ENCODE measurements at regions not wholly inside any gene's neighbourhood (a gene's known extent, or its start where the extent isn't known, plus 50 kb on each side); places are given as distances from the start of the nearest gene placed in this dataset.

DNA sequence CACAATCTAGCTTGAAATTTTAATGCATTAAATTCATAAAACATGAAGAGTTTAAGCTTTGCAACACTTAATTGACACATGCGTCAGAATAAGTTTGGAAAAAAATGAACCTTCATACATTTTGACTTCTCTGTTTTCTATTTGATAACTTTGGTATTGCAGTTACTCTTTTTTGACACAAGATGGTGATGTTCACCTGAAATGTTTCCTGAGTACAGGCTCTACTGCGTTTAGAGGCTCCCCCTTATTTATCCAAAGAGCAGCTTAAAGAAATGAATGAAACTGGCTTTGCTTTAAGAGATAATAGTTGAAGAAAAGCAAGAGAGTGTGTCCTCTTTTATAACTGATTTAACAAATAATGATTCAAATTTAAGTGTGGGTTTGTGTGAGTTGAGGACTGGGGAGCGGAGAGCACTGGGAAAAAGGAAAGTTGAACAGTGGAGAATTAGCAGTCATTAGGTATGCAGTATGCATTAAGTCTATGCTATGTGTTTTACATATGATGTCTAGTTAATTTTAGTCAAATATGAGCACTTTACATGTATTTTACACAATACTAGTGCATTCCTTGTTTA, 180.6 kb upstream of the NUDT6 start:
- no peak for DNase-seq

DNA sequence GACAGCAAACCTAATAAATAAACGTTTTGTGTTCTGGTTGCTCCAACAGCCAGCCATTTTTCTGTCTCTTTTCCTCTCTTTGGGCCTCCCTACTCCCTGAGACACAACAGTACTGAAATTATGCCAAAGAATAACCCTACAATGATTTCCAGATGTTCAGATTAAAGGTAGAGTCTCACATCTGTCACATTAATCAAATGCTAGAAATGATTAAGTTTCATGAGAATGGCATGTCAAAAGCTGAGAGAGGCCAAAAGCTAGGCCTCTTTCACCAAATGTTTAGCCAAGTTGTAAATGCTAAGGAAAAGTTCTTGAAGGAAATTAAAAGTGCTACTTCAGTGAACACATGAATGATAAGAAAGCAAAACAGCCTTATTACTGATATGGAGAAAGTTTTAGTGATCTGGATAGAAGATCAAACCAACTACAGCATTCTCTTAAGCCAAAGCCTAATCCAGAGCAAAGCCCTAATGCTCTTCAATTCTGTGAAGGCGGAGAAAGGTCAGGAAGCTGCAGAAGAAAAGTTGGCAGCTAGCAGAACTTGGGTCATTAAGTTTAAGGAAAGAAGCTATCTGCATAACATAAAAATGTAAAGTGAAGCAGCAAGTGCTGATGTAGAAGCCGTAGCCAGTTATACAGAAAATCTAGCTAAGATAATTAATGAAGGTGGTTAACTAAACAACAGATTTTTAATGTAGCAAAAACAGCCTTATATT, 182.1 kb upstream of the NUDT6 start:
- no peak for DNase-seq

DNA sequence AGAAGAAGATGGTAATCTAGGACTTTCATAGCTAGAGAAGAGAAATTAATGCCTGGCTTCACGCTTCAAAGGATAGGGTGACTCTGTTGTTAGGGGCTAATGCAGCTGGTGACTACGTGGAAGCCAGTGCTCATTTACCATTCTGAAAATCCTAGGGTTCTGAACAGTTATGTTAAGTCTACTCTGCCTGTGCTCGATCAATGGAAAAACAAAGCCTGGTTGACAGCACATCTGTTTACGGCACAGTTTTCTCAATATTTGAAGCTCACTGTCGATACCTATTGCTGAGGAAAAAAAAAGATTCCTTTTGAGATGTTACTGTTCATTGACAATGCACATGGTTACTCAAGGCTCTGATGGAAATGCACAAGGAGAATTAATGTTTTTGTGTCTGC, 182.6 kb upstream of the NUDT6 start:
- no peak for DNase-seq

DNA sequence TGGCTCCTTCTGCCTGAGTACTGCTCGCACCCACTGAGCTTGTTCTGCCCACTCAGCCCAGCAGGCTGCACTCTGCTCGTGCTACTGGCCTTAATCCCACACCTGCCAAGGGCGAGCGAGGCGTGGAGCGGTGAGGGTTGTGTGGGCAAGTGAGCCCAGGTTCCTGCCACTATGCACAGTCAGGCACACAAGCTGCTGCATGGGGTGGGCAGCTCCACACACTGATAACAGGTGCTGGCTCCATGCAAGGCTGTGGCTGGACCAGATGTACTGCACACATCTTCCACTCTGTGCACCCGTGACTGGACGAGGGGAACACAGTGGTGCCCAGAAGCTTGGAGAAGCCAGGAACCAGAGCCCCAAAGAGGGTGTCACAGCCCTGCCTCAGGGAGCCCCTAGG, 184.3 kb upstream of the NUDT6 start:
- DNase-seq = no peak

DNA sequence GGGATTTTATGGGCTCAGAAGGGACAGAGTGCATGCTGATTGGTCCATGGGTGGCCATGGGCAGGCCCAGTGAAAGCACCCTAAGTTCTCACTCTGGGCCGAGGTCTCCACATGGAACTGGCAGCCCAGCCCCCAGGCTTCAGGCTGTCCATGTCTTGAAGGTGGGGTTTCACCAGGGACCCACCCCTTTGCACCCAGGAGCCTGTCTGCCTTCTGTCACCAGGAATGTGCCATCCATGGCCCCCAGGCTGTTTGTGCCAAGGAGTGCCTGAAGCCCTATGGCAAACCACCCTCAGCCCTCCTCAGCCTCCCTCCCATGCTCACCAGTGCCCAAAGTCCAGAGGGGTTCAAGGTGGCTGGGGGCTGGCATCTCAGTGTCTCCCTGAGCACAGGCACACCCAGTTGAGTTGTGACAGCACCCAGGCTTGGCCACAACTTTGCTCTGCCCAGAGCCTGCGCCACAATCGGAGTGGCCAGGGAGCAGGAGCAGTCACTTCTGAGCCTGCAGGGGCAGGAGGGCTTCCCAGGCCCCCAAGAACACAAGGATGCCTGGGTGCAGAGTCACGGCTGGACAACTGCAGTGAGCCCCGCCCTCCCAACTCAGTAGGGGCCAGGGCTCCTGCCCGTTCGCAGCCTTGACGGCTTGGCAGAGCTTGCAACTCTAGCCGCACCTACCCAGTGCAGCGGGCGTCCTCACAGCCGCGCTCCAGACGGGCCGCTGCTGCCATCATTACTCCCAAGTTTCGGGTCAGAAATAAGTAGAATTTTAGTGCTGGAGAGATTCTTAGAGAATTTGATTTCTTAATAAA, 185.3 kb upstream of the NUDT6 start:
- DNase-seq = no peak

DNA sequence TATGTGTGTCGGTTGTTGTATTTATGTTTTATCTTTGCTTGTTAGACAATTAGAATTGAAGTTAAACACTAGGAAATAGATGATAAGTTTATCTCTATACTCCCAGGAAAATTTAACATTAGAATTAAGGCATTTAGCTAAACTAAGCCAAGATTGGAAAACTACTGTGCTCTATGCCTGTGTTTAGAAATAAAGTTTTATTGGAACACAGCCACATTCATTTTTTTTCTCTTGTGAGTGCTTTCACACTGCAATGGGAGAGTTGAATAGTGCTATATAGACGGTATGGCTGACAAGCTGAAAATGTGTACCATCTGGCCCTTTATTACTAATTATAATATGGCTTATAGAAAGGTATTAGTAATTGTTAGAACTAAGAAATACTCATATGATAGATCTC, 186.7 kb upstream of the NUDT6 start:
- DNase-seq = no peak

DNA sequence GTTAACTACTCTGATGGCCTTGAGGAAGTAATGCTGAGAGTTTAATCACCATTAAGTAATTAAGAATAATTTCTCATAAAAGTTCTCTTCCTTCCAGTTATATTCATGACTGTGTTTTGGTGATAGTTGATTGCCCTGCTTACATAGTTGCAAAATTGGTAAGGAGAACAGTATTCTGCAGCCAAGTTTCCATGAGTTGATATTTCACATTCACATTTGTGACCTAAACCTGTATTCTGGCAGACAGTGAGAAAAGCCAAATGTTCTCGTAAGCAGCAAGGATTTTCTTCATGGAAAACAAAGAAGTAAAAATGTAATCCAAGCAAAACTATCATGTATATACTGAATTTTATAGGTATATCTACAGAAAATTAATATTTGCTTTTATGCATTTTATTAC, 187.8 kb upstream of the NUDT6 start:
- no peak for DNase-seq

DNA sequence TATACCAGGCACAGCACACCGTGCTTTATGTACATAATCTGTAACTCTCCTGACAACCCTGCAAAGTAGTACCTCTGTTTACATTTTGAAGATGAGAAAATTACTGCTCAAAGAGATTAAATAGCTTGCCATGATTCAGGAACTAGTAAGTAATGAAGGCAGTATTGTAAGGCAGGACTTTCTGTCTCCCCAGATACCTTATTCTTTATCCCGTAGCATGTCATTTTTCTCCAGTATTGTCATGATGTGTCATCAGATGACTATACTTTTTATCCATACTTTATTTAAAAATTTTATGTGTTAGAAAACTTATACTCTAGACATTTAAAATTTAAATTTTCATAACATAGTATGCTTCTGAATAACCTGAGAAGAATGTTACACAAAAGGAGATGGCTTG, 188.3 kb upstream of the NUDT6 start:
- no peak for DNase-seq

DNA sequence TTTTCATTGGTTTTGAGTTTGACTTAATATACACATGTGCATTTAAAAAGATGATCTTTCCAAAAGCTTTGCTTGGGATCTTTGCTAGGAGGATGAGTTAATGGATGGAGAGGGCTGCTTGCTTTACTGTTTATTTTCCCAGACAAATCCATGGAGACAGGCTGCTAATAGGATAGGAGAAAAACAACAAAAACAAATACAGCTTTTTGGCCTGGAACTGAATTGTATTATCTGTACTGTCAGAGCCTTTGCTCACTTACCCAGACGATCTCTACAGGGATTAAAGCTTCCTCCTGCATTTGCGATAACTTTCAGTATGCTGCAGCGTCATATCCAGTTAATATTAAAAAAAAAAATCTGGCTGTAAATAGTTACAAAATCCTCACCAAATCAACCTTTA, 190.8 kb upstream of the NUDT6 start:
- no peak for DNase-seq

DNA sequence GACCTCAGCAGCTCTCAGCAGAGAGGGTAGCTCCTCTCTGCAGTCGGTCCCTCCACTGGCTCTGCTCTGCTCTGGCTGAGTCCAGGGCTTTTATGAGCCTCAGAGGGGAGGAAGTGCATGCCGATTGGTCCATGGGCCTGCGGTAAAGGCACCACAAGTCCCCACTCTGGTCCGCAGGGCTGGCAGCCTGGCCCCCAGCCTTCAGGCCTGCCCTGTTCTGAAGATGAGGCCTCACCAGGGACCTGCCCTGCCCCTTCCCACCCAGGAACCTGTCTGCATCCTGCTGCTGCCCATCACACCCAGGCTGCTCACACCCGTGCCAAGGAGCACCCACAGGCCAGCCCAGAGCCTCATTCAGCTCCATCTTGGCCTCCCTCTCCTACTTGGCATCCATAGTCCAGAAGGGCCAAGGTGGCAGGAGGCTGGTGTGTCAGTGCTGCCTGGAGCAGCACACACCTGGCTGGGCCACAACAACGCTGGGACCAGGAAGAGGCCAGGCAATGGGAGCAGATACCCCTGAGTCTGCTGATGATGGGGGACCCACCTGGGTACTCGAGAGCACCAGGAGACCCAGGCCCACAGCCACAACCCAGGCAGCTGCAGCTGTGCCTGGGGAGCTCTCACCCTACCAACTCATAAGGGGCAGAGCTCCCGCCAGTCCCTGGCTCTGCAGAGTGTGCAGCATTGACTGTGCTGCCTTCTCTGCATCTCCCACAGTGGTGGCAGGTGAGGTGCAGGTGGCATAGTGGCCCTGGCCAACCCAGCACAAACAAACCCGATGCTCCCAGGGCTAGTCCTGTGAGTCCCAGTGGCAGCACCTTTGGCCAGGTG, 191.9 kb upstream of the NUDT6 start:
- DNase-seq = no peak

DNA sequence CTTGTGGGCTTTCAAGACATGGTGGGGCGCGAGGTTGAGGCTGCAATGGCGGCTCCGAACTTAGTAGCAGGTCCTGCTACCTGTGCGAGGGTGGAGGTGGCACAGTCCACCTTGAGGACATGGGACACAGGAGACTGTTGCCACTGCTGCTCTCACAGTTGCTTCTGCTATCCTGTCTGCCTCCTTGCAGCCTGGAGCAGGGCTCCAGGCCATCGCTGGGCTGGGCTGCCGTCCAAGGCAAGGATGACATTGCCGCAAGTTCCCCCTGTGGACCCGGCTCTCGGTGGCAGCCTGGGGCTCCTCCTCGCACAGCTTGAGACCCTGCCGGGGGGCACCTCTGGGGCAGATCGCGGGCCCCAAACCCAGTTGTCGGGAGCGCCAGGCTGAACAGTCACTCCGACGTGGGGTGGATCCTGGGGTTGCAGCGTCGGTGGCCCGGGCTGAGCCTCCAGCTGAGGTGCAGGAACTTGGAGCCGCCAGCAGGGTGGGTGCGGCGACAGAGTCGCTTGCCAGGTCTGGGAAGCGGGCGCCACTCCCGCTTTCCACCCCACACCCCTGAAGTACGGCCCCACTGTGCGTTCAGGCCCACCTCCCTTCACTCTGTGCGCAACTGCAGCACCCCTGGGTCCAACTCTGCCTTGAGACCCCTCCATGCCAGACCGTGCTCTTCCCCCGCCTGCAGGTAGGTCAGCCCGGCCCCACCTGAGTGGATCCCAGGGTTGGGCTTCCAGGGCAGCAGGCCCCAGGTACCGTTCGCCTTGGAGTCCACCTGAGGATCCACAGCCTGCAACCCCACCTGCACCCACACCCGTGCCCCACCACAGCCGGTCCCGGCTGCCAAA, 192.7 kb upstream of the NUDT6 start:
- DNase-seq = no peak

DNA sequence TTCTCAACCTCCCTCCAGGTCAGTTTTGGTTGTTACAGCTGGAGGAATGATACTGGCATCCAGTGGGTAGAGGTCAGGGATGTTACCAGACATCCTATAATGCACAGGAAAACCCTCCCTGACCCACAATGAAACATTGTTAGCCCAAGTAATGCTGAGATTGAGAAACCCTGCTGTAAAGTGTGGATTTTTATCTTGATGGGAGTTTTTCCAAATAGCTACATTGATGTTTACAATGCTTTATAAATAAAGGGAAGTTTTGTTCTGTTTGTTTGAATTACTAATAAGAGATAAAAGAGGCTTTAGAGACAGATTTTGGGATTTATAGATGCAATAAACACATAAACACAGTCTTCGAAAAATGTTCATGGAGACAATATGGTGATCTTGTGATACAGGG, 194.0 kb upstream of the NUDT6 start:
- no peak for DNase-seq

DNA sequence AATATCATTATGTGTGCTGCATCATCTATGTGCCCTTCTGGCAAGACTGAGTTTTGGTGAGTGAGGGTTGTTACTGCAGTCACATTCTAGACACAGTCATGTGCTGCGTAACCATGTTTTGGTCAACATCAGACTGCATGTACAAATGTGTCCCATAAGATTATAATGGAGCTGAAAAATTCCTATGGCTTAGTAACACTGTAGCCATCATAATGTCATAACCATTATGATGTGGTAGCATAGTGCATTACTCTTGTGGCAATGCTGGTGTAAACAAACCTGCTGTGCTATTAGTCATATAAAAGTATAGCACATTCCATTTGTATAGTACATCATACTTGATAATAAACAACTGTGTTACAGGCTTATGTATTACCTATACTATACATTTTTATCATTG, 198.1 kb upstream of the NUDT6 start:
- DNase-seq = no peak

DNA sequence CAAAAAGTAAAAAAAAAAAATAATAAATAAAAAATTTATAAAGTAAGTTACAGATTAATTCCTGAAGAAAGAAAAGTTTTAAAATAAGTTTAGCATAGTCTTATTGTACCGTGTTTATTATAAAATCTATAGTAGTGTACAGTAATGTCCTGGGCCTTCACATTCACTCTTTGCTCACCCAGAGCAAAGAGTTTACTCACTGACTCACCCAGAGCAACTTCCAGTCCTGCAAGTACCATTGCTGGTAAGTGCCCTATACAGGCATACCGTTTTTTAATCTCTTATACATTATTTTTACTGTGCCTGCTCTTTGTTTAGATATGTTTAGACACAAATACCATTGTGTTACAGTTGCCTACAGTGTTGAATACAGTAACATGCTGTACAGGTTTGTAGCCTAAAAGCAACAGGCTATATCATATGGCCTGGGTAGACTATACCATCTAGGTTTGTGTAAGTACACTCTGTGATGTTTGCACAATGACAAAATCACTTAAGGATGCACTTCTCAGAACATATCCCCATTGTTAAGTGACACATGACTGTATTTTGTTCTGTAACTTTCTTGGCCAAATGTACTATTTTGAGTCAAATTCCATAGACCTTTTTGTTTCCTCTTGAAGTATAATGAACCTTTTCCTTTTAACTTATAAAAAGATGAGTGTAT, 199.0 kb upstream of the NUDT6 start:
- DNase-seq = no peak

DNA sequence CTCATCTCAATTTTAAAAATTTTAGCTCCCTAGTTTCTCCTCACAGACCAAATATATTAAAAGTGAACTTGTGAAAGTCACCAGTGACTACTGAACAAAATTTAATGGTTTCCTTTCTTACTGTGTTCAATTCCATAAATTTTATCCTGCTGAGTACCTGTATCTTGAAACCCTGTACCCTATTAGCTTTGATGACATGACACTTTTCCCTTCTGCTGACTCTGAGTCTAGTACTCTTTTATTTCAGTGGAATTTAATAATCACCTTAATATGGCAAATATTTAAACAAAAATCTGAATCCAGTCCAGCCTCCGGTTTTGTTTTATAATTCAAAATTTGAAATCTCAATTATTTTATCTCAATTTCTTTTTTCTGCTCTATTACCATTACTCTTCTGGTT, 203.1 kb upstream of the NUDT6 start:
- no peak for DNase-seq

DNA sequence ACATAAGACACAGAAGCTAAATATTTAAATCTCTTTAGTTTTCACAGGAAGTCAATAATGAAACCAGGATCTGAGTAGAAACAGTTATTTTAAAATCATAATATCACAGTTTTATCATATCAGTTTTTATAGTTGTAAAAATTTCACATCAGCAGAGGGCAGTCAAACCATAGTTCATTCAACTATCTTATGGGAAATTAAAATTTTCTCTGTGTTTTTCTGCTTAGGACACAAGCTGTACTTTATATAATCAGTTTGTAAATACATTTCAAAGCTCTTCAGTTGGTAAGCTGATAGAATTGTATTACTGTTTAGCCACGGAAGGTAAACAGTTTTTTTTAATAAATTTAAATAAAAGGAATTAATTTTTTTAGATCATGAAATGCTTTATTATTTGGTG, 204.8 kb upstream of the NUDT6 start:
- no peak for DNase-seq

DNA sequence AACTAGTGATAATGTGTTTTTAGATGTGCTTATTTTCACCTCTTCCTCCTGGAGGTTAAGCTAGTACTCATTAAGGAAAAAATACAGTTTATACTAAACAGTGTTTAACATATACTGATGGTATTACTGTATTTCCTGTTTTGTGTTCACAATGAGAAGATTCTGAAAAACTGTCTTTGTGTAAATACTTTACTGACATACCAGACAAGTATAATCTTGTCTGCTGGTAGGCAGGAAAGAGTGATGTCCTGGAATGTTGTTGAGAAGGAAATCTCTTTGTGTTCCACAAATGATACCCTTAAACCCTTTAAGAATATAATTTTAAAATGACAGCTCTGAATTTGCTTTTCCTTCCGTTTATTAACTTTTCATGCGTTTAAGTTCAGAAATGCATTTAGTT, 205.5 kb upstream of the NUDT6 start:
- DNase-seq = no peak

DNA sequence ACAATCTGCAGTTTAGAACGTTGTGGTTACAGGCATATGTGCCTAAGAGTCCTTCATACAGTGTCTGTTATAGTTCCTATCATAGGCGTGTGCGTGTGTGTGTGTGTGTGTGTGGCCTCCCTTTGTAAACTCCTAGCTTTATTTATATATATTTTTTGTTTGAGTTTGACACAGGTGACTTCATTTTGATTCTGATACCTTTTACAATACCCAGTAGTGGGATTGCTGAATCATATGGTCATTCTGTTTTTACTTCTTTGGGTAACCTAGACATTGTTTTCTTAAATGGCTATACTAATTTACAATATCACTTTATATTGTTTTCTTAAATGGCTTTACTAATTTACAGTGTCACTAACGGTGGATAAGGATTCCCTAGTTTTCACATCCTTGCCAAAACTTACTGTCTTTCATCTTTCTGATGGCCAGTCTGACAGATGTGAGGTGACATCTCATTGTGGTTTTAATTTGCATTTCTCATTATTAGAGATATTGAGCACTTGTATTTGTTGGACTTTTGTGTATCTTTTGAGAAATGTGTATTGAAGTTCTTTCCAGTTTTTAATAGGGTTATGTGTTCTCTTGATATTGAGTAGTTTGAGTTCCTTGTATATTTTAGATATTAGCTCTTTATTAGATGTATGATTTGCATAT, 211.1 kb upstream of the NUDT6 start:
- no peak for DNase-seq

DNA sequence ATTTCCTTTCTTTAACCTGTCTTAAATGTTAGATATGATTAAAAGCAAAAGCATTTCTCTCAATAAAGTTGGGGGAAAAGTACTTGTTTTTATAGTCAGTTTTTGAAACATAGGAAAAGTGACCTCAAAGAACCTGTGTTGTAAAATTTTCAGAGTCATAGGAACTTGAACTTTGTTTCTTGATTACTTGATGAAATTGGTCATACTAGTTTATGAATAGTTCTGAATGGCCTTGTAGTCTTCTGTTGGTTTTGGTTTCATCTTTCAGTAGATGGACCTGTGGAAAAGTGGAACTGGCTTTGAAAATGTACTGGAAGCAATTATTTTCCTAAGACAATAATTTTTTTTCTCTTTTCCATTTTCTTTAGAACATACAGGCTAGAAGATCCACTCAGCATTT, 222.2 kb upstream of the NUDT6 start:
- DNase-seq = no peak

DNA sequence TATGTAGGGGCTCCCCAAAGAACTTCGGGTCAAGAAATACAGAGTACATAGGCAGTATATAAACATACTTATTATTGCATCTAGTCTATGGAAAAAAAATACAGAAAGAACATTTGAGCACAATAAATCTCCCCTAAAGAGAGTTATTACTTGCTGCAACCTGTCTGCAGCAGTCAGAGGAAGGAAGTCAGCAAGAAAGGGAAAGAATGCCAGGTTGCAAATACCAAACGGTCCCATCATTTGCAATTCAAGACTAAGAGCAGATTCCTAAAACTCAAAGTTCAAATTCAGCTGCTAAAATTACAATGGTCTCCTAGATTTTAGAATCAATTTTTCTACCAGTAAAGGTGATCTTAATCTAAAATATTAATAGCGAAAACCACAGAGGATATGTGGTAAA, 236.2 kb upstream of the NUDT6 start:
- DNase-seq = no peak

DNA sequence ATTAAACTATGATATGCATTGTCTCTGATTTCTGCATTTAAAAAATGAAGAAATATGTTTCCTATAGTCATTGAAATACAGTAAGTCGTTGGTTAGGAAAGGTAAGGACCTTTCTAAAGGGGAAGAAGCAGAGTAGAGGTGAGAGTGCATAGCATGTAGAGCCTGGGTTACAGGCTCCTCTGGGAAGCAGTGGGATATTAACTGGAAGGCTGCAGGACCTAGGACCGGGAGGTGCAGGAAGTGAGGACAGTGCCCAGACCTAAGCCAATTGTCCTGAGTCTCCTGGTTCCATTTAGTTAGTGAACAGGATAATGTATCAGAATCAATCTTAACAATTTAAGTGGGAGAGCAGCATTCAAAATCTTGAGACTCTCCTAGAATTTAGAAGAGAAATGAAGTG, 237.1 kb upstream of the NUDT6 start:
- DNase-seq = no peak

All from NCI-H187 treated with DMSO at 0.1 percent for 48 hours (cell line).